T-helper 1 cell (primary cell): ENCODE measurements at regions not wholly inside any gene's neighbourhood (a gene's known extent, or its start where the extent isn't known, plus 50 kb on each side); places are given as distances from the start of the nearest gene placed in this dataset.
A peak's percentile ranks its signal among the peaks of the same experiment; 100 is the strongest.
"Not testable (repeated sequence)": the region's sequence is repeated elsewhere in the genome, so short reads cannot be mapped to it uniquely, and the experiment has no call there.

ENCODE experiments used
- DNase-seq, 5 donors: peaks; one replicate each; pipeline ENCODE4 v3.0.0-alpha.2; 2012 to 2020

DNA sequence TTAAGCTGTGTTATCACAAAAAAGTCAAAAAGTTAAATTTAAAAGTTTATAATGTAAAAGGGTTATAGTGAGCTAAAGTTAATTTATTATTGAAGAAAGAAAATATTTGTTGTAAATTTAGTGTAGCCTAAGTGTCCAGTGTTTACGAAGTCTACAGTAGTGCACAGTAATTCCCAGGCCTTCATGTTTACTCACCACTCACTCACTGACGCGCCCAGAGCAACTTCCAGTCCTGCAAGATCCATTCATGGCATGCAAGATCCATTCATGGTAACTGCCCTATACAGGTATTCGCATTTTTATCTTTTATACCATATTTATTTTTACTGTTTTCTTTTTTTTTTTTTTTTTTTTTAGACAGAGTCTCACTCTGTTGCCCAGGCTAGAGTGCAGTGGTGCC lies 69.5 kb downstream of the TPRA1 start:
- DNase-seq = no peak

DNA sequence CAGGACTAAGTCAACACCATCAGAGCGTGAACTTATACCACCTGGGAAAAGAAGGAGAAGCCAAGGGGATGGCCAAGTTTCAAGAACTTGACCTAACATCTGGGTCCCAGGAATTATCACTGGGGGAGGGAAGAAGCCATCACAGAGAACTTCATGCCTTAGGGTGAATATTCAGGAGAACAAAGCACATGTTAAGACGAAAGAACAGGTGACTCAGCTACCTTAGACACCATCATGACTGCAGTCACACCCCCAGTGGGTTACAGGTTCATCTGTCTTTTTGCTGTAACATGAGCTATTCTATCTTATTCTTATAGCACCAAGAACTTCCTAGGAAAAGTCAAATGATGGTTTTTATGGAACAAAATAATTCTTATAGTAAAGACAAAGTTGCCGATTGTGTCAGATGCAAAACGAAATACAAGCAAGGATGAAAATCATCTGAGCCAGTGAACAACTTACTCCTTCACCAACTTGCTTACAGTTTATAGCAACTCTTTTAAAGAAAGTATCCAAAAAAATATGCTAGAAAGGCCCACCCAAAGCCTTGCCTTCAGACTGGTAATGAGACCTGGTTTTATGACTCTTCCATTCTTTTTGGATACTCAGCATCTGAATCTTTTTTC lies 72.0 kb downstream of the TPRA1 start:
- no peak for DNase-seq

DNA sequence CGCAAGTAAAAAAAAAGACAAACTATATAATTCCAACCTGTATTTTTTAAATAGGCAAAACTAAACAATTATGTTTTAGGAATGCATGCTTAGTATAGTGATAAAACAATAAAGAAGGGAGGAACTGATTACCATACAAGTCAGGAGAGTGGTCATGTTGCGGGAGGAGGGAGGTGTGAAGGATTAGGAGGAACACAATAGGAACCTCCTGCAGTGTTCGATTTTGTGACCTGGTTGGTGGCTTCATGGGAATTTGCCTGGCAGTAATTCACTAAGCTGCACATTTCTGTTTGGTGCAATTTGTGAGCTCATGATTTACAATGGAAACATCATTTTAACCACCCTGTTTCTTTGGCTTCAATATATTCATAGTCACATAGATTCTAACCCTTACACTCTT lies 78.3 kb downstream of the TPRA1 start:
- no peak for DNase-seq

DNA sequence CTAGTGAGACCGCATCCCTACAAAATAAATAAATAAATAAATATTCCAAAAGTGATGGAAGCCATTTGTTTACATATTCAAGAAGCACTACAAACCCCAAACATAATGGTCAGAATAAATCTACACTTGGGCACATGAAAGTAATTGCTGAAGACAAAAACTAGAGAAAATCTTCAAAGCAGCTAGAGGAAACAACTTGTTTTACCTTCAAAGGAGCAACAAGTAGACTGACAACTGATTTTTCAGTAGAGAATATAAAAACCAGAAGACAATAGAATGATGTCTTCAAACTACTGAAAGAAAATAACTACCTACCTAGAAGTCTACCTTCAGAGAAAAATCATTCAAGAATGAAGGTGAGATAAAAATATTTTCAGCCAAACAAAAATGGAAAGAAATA lies 89.4 kb downstream of the TPRA1 start:
- DNase-seq = no peak

DNA sequence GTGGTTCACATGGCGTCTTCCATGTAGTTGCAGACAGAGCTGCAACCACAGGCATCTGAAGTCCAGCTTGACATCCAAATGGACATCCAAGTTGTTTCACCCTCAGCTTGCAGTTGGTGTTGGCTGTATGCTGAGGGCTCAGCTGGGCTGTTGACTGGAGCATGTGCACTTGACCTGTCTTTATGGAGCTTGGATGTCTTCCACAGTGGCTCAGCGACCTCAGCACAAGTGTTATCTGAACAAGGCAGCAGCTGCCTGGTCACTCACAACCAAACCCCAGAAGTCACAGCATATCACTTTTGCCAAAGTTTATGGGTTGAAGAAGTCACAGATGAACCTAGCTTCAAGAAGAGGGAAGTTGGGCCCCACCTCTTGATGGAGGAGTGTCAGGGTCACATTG lies 92.9 kb downstream of the TPRA1 start:
- DNase-seq = no peak

DNA sequence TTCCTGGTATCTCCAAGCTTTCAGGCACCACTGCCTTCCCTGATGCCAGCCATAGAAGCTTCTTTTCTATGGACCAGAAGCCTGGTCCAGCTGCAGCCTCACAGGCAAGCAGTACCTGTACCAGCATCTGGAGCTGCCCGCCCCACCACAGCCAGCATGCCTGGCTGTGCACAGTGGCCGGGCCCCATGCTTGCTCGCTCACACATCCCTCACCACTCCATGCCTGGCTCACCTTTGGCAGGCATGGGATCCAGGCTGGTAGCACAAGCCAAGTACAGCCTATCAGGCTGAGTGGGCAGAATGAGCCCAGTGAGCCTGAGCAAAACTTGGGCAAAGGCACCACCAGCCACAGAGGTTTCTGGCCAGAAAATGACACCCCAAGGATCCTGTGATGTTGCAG lies 93.4 kb downstream of the TPRA1 start:
- no peak for DNase-seq

DNA sequence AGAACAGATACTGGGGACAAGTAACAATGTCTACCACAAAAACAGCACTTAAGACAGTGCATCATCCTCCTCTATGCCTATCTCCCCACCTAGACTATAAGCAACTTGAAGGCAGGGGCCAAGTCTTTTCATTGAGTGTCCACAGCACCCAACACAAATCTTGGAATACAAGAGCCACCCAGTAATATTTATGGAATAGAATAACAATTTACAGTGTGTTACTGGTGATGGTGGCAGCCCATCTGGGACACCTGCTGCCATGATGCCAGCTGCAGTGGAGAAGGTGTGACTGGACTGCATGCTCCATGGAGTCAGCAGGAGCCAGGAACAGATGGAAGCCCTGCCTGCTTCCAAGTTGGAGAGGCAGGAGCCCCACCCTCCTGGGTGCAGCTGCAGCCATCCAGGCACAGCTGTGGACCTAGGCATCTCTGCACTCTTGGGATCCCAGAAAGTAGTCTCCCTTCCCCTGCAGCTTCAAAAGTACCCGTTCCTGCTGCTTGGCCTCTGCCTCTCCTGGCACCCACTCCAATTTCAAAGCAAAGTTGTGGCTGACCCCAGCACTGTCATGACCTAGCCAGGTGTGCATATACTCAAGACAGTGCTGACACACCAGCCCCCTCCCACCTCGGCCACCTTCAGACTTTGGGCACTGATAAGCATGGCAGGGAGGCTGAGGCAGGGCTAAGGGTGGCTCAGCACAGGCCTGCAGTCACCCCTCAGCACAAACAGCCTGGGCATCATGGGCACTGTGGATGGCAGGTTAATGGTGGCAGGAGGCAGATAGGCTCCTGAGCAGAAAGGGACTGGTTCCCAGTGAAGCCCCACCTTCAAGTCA lies 94.5 kb downstream of the TPRA1 start:
- DNase-seq = no peak

DNA sequence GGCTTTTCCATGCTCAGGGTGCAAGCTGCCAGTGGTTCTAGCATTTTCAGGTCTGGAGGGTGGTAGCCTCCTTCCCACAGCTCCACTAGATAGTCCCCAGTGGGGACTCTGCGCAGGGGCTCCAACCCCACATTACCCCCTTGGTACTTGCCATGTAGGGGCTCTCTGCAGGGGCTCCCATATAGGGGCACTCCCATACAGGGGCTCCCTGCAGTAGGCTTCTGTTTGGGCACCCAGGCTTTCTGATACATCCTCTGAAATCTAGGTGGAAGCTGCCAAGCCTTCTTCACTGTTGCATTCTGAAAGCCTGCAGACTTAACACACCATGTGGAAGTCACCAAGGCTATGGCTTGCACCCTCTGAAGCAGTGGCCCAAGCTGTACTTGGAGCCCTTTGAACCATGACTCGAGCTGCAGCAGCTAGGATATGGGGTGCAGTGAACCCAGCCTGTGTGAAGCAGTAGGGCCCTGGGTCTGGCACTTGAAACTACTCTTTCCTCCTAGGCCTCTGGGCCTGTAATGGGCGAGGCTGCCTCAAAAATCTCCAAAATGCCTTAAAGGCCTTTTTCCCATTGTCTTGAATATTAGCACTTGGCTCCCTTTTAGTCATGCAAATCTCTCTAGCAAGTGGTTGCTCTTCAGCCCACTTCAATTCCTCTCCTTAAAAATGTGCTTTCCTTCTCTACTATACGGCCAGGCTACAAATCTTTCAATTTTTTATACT lies 96.4 kb downstream of the TPRA1 start:
- no peak for DNase-seq

DNA sequence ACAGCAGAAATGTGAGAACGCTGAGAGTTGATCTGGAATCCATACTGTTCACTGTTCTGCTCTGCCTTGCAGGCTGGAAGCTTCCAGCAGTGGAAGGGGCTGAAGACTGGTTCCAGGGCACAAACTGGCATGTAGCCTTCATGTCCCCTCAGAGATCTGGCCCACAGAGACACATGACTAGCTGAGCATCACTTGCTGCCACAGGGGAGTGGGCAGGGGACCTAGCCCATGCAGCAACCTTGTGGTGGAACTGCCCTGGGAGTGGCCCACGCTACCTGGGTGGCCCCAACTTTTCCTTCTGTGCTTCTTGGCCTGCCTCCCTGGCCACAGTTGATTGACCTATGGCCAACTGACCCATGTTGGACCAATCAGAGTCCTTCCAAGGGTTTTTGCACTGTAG lies 98.1 kb downstream of the TPRA1 start:
- no peak for DNase-seq

DNA sequence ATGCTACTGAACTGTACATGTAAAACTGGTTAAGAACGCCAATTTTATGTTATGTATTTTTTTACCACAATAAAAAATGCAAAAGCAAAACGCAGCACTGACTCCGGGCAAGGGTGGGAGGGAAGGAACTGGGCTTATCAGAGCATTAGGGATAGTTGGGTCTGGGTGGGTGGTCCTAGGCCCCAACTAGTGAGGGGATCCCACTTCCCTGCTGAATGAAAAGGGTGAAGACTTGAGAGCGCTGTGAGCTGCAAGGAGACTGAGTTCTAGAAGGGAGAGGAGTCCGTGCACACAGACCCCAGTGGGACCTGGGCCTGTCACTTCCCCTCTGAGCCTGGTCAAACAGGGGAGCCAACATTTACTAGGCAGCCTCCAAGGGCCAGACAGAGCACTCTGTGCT lies 98.6 kb downstream of the TPRA1 start:
- no peak for DNase-seq

DNA sequence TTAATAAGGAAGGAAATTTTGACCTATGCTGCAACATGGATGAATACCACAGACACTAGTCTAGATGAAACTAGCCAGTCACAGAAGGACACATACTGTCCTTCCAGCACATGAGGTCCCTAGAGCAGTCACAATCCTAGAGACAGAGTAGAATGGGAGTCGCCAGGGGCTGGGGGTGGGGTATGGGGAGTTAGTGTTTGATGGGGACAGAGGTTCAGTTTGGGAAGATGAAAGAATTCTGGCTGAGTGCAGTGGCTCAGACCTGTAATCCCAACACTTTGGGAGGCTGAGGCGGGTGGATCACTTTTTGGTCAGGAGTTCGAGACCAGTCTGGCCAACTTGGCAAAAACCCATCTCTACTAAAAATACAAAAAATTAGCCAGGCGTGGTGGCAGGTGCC lies 99.2 kb downstream of the TPRA1 start:
- no peak for DNase-seq

DNA sequence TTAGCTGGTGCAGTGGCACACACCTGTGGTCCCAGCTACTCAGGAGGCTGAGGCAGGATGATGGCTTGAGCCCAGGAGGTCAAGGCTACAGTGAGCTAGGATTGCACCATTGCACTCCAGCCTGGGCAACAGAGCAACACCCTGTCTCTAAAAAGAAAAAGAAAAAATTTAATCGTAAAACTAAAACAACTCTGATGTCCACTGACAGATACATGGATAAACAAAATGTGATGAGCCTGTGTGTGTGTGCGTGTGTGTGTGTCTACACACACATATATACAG lies 99.6 kb downstream of the TPRA1 start:
- DNase-seq = not testable (repeated sequence)

DNA sequence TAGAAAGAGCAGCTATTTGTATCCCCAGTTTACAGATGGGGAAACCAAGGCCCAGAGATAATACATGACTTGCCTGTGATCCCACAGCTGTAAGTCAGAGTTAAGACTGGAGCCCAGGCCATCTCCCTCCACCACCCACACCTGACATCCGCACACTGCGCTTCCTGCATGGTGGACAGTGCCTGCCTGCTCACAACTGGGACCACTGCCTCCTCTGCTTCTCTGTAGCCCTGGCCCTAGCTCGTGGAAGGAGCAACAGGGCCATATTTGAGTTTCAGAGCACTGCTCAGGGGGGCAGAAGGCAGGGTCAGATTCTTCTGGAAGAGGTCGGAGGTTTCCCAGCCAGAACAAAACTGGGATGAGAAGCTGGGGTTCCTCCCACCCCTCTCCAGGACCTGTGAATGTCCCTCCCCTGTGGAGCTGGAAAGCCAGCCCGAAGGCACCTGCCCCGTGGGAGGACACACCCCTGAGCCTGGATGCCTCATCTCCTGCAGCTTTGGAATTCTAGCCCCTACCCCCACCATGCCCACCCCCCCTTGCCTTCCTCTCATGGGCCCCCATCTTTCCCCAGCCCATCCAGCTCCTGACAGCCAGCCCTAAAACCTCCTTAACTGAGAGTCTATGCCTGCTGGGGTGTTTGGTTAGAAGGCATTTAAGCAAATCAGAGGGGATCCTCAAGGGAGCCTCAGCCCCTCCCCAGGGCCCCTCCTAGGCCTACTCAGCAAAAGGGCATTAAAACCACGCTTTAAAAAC lies 100.1 kb downstream of the TPRA1 start:
- DNase-seq = no peak

DNA sequence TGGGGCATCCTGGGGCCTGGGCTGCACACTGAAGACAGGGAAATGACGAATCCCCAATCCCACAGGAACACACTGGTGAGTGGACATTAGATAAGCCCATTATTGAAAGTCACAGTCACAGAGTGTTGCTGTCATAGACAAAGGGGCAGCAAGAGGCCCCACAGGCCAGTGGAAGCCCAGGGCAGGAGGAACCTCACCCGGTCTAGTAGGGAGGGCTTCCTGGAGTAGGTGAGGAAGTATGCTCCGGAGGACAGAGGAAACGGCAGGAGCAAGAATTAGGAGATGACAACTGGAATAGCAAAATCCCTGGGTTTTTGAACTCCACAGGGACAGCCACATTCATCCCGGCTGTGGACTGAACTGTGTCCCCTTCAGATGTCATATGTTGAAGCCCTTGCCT lies 101.2 kb downstream of the TPRA1 start:
- DNase-seq = no peak

DNA sequence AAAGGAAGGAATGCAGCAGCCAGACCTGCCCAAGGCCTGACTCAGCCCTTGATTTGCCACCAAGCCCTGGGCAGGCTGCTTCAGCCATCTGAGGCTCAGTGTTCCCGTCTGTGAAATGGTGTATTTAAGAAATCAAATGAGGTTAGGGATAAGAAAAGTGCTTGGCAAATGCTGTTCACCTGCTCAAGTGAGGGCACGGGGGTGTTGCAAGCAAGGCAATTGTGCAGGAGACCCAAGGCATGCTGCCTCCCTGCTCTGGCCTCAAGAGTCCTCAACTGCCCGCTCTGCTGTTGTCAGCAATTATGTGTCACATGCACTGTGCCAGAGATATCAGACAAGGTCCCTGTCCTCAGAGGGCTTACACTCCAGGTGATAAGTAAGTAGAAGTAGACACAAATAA lies 101.8 kb downstream of the TPRA1 start:
- no peak for DNase-seq

DNA sequence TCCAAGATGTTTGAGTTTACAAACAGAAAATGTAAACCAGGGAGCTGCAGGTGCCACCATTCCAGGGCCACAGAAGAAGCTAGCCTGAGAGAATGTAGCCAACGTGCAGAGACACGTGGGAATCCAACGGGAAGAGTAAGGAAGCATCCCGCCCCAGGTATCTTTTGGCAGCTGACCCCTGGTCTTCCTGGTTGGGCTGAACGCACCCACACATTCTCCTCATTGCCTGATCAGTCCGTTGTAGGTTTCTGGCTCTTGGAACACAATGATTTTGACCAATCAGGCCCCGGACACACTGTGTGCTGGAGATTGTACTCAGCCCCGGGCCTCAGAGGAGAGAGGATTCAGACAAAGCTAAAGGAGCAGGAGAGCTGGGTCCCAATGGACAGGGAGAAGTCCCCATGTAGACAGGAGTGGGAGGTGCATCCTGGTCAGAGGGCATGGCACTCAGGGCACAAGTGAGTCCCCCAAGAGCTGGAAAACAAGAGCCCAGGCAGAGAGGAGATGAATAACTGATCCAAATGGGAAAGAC lies 102.3 kb downstream of the TPRA1 start:
- no peak for DNase-seq

DNA sequence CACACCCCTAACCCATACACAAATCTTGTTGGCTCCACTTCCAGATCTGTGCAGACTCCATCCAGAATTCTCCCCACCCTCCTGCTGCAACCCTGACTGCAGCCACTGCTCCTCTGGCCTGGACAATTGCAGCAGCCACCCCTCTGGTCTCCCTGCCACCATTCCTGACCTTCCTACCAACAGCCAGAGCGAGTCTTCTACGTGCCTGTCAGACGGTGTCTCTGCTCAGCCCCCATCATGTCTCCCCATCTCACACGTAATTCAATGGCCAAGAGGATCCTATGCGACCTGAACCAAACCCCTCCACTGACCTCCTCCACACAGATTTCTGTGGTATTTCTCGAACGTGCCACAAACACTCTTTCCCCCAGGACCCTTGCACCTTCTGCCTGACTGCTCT lies 103.3 kb downstream of the TPRA1 start:
- no peak for DNase-seq

DNA sequence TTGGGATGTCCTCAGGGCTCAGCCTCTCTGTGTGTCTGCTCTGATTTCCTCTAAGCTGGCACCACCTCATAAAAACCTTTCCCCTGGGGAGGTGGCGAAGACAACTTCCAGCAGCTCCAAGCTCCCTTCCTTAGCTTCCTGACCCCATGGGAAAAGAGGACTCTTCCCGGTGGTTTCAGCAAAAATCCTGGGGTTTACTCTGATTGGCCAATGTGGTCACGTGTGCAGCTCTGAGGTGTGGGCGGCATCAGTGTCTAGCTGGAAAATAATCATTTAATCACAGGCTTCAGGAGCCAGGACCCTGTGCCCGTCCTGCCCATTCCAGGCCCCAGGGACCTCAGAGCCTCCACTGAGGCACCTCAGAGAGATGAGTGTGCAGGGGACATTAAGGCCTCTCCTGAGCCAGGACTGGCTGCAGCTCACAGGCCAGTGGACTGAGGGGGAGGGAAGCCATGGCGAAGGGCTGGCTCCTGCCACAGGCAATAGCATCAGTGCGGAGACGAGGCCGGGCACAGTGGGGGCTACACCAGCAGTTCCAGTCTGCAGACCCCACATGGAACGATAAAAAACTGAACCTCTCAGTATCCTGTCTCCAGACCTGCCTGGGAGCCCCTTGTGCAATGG lies 104.1 kb downstream of the TPRA1 start:
- DNase-seq = no peak

DNA sequence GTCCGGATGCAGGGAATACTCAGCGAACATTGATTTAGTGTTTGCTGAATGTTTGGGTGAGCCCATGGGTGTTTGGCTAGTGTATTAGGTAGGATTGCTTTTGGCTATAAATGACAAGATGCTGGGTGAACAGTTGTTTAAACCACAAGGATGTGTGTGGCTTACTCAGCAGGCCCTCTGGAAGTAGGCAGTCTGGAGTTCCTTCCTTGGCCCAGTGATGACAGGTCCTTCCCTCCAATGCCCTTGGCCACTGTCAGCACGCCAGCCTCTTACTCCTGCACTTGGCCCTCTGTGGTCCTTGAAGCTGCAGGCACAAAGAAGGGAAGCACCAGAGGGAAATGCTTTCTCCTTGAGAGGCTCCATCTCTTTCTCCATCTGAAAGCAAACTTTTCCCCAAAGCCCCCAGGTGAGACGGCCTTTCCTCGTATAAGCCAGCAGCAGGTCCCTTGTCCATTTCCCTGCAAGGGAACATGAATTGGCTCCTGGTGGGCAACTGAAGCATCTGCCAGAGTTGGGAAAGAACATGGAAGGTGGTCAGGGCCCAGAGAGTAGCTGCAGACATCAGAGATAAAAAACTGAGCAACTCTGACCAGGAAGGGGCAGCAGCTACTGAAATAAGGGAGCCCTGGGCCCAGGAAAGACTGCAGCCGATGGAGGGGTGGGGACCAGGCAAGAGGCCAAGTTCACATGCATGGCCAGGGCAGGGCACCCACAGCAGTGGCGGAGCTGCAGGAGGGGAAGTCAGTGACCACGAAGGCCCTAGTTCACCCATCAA lies 105.0 kb downstream of the TPRA1 start:
- no peak for DNase-seq

DNA sequence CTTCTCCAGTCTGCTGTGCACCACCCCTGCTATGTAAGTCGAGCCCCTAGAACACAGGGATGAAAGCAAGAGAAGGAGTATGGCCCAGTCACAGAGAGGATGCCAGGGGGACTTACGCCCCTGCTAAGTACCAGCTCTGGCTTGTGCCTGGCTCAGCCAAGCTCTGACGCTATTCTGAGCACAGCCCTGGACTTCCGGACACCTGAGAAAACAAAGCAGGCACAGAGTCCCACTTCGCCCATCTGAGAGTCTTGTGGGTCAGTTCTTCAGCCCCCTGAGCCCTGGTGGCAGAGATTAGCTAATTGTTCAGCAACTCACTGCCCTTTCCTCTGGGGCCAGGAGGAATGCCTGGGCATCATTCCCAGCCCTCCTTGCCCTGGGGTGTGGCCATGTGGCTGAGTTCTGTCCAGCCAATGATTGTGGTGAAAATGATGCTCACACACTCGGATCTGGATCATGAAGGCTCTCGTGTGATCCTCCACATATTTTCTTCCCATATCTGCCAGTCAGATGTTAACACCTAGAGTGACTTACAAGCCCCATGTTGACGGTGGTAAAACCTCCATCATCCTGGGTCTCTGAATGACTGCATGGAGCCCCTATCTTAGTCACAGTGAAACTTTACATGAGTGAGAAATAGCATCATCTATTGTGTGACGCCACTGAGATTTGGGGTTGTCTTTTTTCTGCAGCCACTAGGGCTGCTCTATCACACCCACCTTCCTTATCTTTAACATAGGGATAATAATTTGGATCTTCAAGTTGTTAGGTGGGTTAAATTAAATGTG lies 105.7 kb downstream of the TPRA1 start:
- DNase-seq = peak in 1 of 5 donors; percentile 71
